CD4-positive, alpha-beta T cell treated with Interleukin-15 for 1 hour (primary cell): ENCODE measurements at regions not wholly inside any gene's neighbourhood (a gene's known extent, or its start where the extent isn't known, plus 50 kb on each side); places are given as distances from the start of the nearest gene placed in this dataset.

Experiments
- DNase-seq: peaks from one replicate; pipeline ENCODE4 v3.0.0-alpha.2; 2020

DNA sequence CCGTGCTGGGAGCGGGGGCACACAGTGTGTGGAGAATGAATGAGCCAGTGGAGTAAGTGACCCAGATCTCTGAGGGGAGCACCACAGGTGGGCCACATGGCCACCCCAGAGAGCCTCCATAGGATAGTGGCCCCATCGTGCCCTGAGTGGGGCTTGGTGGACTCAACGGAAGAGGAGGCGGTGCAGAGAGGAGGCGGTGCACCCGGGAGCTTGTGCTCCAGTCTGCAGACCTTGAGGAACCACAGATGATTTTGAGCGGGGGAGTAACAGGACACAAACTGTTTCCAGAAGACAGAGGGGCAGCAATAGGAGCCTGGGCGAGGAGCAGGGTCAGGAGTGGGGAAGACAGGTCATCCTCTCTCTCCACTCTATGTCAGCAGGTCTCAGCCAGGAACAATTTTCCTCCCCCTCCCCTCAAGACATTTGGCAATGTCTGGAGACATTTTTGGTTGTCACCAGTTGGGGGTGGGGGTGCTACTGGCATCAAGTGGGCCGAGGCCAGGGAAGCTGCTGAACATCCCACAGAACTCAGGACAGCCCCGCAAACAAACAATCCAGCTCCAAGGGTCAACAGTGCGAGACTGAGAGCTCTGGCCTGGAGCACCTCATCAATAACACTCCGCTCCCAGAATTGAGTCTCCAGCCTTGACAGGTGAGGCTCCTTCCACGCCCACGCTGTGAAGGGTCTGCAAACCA, 182.2 kb downstream of the USP12 start:
- no peak for DNase-seq

DNA sequence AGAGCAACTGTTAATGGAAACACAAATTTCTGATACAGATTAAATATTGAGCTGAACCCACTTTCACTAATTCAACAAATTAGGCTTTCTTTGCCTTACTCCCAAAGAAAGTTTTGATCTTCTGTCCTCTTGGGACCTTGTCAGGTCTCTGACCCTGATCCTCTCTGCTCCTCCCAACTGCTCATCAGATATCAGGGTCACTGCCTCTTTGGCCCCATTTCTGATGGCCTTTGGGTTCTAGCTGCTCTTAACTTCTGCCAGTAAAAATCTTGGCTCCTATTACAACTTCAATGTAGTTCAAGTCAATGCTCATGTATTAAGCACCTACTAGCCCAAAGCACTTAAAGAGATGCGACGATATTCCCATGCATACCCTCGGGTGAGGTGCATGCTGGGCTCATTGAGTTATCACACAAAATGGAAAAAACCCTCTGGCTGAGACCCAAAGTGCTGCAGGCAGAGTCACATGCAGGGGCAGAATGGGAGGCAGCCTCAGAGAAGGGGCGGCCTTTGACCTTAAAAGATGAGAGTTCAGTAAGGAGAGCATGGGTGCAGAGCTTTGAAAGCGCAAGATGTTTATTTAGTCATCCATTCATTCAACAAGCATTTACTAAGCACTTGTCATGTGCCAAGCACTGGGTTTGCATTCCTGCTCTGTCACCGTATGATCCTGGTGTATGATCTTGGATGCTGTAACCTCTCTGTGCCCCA, 183.4 kb downstream of the USP12 start:
- DNase-seq = no peak

DNA sequence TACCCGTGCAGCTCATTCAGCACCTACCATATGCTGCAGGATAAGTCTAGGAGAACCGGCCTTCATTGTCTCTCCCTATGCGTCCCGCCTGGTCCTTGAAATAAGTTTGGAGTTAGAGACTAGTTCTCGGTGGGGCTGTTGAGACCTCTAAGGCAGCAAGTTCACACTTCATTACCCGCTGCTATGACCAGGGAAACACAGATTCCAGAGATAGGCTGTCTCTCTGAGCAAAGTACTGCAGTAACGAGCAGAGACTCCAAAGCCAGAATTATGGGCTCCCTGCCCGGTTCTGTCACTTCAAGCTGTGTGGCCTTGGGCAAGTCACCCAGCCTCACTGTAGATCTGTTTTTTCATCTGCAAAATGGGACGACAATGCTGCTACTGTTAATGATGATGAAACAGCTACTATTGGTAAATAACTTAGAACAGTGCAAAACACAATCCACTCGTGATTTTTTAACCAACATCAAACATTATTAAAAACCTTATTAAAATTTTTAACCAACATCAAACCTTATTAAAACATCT, 184.1 kb downstream of the USP12 start:
- no peak for DNase-seq

DNA sequence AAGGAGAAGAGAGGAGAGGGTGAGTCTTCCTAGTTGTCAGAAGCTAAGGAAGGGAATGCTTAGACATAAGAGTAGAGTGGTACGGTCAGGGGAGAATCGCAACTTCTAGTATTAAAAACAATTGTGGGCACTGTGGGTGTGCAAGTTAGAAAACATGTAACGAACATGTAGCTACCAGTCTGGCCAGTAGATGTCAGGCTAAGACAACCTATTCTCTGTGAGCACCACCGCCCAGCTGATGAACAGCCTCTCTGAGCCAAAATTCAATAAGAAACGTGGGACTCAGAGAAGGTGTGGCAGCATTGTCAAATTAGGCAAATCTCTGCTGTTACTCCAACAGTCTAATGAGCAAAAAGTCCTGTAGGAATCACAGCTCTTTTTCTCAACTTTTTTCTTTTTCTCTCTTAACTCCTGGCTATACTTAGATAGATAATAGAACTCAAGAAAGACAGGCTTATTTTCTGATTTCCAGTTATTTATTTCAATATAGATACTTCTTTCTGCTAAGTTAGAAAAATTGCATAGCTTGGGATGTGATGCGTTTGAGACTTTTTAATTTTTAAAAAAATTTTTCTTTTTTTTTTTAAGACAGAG, 186.2 kb downstream of the USP12 start:
- peak; percentile 66 for DNase-seq

DNA sequence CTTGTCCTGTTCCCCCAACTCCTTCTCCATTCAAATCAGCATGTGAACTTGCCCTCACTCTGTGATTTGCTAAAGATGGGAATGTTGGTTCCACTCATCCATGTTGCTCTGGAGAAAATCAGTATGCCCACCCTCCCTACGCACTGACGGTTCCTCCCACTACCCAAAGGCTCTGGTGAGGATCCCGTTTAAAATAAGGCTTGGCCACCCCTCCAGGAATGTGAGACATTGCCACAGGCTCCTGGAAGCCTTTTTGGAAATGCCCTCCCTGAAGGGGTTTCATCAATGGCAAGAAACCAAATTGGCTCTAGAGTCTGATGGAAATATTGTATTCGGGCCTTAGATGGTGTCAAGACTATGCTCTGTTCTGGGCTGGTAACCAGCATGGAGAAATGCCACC, 187.3 kb downstream of the USP12 start:
- DNase-seq = no peak

DNA sequence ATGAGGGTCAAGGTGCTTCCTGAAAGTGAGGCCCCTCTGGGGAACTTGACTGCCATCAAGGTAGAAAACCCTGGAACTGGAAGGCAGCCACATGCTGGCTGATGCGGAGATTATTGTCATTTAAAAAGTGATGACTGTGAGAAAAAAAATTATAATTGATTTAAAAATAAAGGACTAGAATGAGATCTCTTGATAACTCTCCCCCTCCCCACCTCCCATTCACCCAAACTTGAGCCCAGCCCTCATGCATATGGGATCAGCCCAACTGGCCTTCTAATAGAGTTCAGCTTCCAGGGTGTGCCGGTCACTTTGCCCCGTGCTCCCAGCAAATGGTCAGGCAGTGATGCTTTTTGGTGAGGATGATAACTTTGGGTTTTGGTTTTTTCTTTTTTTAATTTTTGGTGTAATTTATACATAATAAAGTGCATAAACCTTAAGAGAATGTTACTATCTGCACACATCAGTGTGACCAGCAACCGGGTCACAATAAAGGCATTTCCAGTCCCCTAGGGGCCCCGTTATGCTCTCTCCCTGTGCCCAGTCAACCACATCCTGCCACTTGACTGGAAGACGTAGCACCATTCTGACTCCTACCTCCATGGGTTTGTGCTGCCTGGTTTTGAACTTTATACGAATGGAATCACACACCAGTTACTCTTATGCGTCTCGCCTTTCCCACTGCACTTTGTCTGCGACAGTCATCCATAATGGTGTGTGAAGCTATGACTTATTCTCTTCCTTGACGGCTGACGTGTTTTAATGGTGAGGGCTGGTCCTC, 187.9 kb downstream of the USP12 start:
- DNase-seq = no peak

DNA sequence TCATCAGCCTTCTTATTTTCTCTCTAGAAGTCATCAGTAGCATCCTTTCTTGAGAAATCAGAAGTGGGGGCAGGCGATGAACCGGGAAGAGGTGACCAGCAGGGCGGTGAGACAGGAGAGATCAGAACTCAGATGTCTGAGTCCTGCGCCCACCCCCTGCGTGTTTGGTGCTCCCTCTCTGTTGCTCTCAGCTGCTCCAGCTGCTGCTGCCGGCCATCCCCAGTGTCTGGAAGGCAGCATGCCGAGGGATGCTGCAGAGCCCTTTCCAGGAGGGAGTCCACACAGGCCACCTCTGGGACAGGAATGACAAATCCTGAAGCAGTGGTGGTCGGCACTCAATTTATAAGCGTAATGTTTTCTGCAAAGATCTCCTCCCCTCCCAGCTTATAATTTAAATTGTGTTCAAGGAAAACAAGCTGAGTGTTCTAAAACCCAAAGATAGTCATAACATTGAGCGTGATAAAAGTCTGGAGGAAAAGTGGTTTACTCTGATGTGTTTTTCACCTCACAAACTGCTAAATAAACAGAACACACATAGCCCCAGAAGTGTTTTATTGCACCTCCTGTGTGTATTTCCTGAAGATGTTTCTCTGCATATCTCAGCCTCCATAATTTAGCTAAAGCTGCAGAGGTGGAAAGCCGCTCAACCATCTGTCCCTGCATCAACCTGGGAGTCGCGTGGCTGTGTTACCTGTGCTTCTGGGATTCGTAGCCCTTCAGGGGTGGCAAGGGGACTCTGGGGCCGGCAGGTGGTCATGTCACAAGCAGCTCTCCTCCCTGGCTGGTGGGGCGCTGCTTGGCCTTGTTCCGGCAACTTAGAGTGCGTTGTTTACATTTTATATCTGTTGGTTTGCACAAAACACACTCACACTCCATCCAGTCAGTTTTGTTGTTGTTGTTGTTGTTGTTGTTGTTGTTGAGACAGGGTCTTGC, 191.2 kb downstream of the USP12 start:
- DNase-seq = no peak

DNA sequence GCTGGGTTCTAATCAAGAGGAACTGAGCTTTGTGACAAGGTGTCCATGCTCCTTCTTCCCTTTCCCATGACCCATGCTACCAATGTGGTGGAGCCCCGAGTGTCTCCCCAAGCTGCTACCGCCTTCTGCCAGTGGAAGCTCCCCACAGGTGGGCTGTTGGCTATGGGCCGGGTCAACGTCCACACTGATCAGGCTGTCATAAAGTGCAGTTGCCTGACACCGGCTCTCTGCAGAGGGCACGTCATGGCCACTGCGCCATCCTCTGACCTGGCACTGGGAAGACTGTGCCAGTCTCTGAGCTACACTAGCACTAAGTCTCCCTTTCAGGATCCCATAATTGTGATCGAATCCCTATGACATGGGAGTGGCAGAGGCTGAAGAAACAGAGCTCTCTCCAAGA, 192.3 kb downstream of the USP12 start:
- DNase-seq = no peak

DNA sequence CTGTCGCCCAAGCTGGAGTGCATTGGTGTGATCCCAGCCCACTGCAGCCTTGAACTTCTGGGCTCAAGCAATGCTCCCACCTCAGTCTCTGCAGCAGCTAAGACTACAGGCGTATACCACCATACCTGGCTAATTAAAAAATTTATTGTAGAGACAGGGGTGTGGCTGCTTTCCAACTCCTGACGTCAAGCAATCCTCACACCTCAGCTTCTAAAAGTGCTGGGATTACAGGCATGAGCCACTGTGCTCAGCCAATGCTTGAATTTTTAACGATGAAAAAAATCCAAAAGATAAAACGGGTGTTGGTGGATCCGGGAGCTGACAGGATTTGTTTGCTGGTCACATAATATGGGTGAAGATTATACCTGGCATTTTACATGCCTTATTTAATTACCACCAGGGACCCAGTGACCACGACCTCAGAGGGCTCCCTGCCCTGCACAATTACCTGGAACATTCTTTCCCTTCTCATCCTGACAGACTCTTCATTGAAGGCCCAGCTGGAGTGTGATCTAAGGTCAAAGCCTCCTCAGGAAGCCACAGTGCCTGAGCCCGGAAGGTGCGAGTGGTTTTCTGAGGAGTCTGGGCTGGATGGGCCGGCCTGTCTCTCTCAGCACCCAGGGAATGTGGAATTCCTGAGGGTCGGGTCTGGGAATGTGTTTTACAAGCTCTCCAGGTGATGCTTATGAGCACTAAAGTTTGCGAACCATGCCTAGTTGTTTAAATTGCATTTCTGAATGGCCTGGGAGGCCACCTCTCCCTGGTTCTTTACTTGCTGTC, 193.3 kb downstream of the USP12 start:
- DNase-seq = no peak

DNA sequence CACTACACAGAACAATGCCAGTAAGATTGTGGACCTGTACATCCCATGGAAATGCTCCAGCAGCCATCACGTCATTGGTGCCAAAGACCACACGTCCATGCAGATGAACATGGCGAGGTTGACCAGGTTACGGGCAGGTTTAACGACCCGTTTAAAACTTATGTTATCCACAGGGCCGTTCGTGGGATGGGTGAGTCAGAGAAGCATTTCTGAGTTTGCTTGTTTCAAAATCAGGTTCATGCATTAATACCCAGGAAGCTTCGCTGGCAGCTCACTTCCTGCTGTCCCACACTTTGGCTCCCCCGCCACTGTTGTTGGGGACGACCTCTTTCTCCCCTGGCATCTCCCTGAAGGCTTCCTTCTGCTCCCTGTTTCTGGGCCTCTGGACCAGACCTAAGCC, 194.1 kb downstream of the USP12 start:
- DNase-seq = no peak

DNA sequence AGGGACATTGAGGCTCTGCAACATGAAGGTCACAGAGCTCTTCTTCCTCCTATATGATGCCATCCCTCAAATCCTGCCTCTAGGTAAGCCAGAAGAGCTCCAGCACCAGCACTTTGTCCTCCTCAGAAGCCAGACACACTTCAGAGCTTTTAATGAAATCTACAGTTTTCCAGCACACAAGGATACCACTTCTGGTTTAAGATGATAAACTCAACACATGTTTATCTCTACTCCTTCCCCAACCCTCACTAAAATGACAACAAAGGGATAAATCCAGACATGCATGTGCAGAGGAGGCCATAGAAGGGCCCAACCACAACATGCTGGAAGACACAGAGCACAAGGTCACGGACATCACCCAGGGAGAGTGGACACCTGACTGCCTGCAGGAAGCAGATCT, 195.3 kb downstream of the USP12 start:
- DNase-seq = no peak

DNA sequence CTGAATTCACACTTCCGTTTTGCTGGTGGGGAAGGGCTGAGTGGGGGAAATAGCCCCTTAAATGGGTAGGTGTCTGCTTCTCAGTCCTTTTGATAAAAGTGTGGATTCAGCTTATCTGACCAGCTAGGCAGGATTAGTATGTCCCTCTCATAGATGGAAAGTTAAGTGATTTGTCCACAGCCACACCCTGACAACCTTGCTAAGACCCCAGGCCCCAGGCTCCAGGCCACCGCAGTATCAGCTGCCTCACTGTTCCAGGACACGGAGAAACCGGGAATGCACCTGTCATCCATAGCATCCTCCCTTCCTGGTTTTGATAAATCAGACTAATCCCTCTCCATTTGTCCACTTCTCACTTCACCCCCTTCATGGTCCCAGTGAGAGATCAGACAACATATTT, 197.7 kb downstream of the USP12 start:
- no peak for DNase-seq

DNA sequence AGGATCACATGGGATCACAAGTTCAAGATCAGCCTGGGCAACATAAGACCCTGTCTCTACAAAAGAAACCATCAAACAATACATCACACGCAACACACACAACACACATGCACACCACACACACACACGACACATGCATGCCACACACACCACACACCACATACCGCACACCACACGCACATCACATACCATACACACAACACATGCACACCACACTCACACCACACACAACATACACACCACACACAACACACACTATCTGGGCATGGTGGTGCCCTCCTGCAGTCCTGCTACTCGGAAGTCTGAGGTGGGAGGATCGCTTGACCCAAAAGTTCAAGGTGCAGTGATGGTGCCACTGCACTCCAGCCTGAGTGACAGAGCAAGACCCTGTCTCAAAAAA, 198.3 kb downstream of the USP12 start:
- no peak for DNase-seq

DNA sequence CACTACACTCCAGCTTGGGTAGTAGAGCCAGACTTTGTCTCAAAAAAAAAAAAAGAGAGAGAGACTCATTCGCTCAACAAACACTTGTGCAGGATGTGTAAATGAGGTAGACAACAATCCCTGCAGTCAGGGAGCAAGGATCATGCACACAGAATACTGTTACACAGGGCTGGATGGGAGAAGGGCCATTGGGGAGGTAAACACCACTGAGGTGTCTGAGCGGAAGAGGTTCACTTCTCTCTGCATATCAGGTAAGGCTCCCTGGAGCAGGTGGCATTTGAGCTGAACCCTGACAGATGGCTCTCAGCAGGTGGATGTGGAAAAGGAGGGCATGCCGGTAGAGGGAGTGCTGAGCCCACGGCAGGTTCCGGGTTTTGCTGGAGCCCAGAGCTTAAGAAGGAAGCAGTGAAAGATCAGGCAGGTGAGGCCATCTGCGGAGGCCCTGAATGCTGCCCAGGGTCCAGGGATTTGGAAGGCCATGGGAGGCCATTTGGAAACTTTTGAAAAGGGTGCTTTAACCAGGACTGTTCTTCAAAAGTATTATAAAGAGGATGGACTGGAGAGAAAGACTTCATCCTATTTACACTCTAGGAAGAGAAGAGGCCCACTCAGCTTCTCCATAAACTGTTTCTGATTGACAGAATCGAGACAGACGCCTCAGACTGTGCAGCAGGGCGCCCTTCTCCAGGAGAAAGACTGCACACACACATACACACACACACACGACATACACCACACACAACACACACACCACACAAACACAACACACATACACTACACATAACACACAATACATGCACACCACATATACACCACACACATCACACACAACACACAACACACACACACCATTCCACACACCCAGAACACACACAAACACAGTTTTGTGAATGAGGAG, 199.4 kb downstream of the USP12 start:
- no peak for DNase-seq

DNA sequence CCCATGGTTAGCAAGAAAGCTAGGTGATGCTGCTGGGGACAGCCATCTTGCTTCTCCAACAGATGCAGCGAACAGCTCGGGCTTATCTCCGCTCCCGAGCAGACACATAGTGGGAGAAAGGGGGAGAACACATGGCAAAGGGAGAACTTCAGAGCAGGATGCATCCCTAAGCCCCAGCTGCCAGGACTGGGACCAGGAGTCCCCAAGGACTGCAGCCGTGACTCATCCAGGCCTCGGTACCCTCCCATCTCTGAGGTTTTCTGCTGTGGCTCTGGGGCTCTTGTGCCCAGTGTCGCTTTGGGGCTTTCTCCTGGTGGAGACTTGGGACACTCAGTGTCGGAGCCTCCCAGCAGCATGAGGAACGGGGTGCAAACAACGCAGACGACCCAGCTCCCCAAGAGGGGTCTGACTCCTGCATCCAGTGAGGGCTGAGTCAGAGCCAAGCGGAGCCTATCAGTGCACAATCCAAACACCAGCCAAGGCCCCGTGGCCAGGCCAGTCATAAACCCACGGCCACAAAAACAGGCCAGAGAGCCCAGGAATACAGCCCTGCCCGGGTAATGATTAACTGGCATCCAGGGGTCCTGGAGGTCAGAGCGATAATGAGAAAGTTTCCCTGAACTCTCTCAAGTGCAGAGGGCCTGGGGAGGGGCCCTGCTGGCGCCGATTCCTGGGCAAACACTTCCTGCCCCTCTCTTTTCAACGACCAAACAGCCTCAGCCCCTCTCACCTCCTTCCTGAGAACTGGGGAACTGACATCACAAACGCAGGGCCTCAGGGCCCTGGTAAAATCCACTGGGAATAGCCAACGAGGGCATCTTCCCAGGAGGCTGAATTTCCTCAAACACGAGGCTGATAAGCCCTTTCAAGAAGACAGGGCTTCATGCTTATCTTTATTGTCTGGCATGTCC, 202.9 kb downstream of the USP12 start:
- no peak for DNase-seq

DNA sequence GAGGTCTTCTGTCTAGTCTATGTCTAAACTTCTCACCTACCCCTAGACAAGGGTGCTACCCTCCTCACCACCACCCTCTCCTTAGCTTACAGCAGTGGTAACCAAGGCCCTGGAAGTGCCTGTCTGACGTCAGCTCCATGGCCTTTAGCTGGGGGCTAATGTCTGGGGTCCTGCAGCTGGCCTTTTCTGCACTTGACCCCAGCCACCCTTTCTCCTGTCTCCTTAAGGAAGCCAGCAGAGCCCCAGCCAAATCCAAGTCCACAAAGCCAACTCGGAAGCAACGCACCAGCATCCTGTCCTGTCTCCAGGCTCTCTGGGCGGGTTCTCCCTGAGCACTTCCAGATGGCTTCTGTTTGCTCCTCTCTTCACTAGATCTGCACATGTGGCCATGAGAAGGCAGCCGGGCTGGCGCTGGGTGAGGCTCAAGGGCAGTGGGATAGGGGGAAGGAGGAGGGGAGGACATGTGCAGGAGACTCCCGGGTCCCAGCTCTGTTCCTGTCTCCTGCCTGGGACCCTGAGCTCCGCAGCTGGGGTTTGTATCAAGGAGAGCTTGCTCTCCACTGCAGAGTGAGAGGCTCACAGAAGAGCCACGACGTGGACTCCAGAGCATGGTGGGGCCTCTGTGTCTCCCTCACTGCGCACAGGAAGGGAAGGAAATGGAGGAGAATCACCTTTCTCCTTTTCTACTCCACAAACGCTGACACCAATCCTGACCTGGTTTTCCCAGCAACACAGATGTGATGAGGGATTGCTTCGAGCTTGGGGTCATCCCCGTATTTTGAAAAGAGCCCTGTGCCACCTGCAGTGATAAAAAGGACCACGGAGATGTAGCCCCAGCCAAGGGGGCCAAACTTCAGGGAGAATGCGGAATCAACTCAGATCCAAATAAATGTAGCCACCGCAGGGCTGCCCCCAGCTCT, 204.2 kb downstream of the USP12 start:
- DNase-seq = no peak

DNA sequence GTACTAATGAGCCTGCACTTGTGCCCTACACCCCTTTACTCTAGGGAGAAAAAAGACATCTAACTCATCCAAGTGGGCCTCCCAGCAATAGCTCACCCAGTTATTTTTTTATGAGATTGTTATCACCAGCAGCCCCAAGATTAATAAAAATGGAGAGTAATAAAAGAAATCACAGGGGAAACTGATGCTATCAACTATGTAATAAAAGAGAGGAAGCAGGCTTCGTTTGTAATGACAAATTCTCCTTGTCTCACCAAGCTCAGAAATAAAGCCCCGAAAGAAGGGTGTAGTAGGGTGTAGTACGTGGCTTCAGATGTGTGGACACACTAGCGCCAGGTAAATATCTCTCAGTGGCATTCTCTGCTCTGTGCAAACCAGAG, 204.9 kb downstream of the USP12 start:
- DNase-seq = no peak
